Astrocyte (in vitro differentiated cells and primary cell): ENCODE measurements at regions not wholly inside any gene's neighbourhood (a gene's known extent, or its start where the extent isn't known, plus 50 kb on each side); places are given as distances from the start of the nearest gene placed in this dataset.

Source experiments
- DNase-seq: peaks from one replicate; pipeline ENCODE4 v3.0.0-alpha.2; 2010; ENCODE audit warnings: low read depth
- FAIRE-seq: peaks from 2 replicates; lab custom pipeline; 2011; peaks lifted over from hg19 to GRCh38; lab: Jason Lieb, UNC
- H2AFZ ChIP-seq: 2 replicates; pipeline ENCODE4 v1.6.0; 2012; ENCODE audit warnings: low read depth, low read length, inconsistent platforms
- H3K27ac ChIP-seq: 2 replicates; pipeline ENCODE4 v1.5.1; 2011; ENCODE audit warnings: low read depth, low read length, inconsistent platforms
- H3K27me3 ChIP-seq: 2 replicates; pipeline ENCODE4 v1.6.0; 2011; ENCODE audit warnings: low read length, inconsistent platforms; ENCODE audit not compliant: insufficient read depth
- H3K36me3 ChIP-seq: 2 replicates; pipeline ENCODE4 v1.5.1; 2011; ENCODE audit warnings: low read length, inconsistent platforms; ENCODE audit not compliant: insufficient read depth
- H3K4me1 ChIP-seq: 2 replicates; pipeline ENCODE4 v1.5.1; 2011; ENCODE audit warnings: low read length, inconsistent platforms; ENCODE audit not compliant: insufficient read depth
- H3K4me2 ChIP-seq: 2 replicates; pipeline ENCODE4 v1.6.0; 2012; ENCODE audit warnings: low read length, inconsistent platforms
- H3K4me3 ChIP-seq: 2 replicates; pipeline ENCODE4 v1.5.1; 2011; ENCODE audit warnings: low read depth, mild to moderate bottlenecking, low read length, inconsistent platforms; ENCODE audit not compliant: insufficient read depth
- H3K79me2 ChIP-seq: 2 replicates; pipeline ENCODE4 v1.6.0; 2012; ENCODE audit warnings: mild to moderate bottlenecking, low read length, inconsistent platforms; ENCODE audit not compliant: insufficient read depth
- H3K9ac ChIP-seq: 2 replicates; pipeline ENCODE4 v1.6.0; 2012; ENCODE audit warnings: mild to moderate bottlenecking, low read length, inconsistent platforms
- H3K9me3 ChIP-seq: 2 replicates; pipeline ENCODE4 v1.5.1; 2012; ENCODE audit warnings: low read depth, mild to moderate bottlenecking, low read length, inconsistent platforms; ENCODE audit not compliant: insufficient read depth
- H4K20me1 ChIP-seq: 2 replicates; pipeline ENCODE4 v1.6.0; 2012; ENCODE audit warnings: low read length, inconsistent platforms; ENCODE audit not compliant: insufficient read depth
- H3K27ac Mint-ChIP-seq: one replicate; pipeline ENCODE4 v1.8.0; 2021; ENCODE audit warnings: mild to moderate bottlenecking, mixed read lengths; ENCODE audit not compliant: unreplicated experiment
- H3K27me3 Mint-ChIP-seq: one replicate; pipeline ENCODE4 v1.8.0; 2021; ENCODE audit warnings: low read depth, mixed read lengths; ENCODE audit not compliant: unreplicated experiment
- H3K36me3 Mint-ChIP-seq: one replicate; pipeline ENCODE4 v1.8.0; 2021; ENCODE audit warnings: low read depth, mixed read lengths; ENCODE audit not compliant: unreplicated experiment
- H3K4me1 Mint-ChIP-seq: one replicate; pipeline ENCODE4 v1.8.0; 2021; ENCODE audit warnings: low read depth, mixed read lengths; ENCODE audit not compliant: unreplicated experiment
- H3K4me3 Mint-ChIP-seq: one replicate; pipeline ENCODE4 v1.8.0; 2021; ENCODE audit warnings: mild to moderate bottlenecking, moderate library complexity, mixed read lengths; ENCODE audit not compliant: unreplicated experiment
- H3K9me3 Mint-ChIP-seq: one replicate; pipeline ENCODE4 v1.8.0; 2021; ENCODE audit warnings: mild to moderate bottlenecking, mixed read lengths; ENCODE audit not compliant: unreplicated experiment
- EZH2 ChIP-seq: IDR thresholded peaks from 2 replicates; pipeline ENCODE4 v1.6.1; 2012; ENCODE audit warnings: mild to moderate bottlenecking, low read length, inconsistent platforms; ENCODE audit not compliant: insufficient read depth
- TF ChIP-seq, protein P1 (sequence below): IDR thresholded peaks from 2 replicates; pipeline ENCODE4 v1.5.1; 2011; ENCODE audit warnings: low read depth, mild to moderate bottlenecking, inconsistent platforms, low read length, moderate library complexity; ENCODE audit not compliant: insufficient read depth

DNA sequence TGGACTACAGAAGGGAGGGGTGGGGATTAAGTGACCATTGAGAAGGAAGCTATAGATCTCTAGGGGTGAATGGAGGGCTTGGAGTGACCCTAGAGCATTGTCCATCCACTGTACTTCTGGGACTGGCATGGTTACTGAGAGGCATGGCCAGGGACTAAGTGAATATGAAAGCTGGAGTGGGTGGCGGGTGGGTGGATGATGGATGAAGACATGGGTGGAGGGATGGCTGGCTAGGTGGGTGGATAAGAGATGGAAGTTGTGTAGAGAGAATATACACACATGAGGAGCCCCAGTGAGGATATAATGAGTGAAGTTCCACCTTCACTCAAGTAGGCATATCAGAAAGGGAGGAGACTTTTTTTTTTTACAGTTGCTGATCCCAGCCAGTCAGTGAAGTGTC, 65.5 kb upstream of the NRXN3 start:
- no peak for DNase-seq

DNA sequence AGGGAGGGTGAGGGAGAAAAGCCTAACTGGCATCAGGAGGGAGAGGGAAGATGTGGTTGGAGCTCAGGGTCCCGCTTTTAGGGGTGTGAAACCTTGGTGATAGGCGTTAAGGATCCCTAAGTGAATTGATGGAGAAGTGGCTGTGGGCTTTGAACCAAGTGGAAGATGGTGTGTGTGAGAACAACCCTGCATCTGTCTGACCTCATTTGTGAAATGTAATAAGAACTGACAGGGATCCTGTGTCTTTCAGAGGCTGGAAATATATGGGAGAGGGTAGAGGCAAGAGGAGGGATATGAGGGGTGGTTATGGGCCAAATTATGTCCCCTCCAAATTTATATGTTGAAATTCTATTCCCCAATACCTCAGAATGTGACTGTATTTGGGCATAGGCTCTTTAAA, 63.8 kb upstream of the NRXN3 start:
- FAIRE-seq, result no peak
- TF ChIP-seq, protein P1, sequence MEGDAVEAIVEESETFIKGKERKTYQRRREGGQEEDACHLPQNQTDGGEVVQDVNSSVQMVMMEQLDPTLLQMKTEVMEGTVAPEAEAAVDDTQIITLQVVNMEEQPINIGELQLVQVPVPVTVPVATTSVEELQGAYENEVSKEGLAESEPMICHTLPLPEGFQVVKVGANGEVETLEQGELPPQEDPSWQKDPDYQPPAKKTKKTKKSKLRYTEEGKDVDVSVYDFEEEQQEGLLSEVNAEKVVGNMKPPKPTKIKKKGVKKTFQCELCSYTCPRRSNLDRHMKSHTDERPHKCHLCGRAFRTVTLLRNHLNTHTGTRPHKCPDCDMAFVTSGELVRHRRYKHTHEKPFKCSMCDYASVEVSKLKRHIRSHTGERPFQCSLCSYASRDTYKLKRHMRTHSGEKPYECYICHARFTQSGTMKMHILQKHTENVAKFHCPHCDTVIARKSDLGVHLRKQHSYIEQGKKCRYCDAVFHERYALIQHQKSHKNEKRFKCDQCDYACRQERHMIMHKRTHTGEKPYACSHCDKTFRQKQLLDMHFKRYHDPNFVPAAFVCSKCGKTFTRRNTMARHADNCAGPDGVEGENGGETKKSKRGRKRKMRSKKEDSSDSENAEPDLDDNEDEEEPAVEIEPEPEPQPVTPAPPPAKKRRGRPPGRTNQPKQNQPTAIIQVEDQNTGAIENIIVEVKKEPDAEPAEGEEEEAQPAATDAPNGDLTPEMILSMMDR, result no peak
- TF ChIP-seq EZH2, result no peak
- no peak overlapping the region for H3K27ac Mint-ChIP-seq
- Histone ChIP-seq H4K20me1 (no peaks in the 10 kb centered on the region), H3K27ac (no peak overlapping the region), H3K4me3 (no peak overlapping the region), H3K4me1 (no peaks in the 10 kb centered on the region), H3K9me3 (no peaks in the 10 kb centered on the region), H3K27me3 (no peaks in the 10 kb centered on the region), H3K79me2 (no peaks in the 10 kb centered on the region), H3K9ac (no peak overlapping the region), H2AFZ (no peak overlapping the region), H3K36me3 (no peaks in the 10 kb centered on the region), H3K4me2 (no peak overlapping the region)
- H3K4me1 Mint-ChIP-seq, result peaks cover 5% of the 10 kb centered on the region
- H3K36me3 Mint-ChIP-seq, result no peaks in the 10 kb centered on the region
- DNase-seq, result no peak
- peaks cover 10% of the 10 kb centered on the region for H3K9me3 Mint-ChIP-seq
- H3K27me3 Mint-ChIP-seq, result peaks cover 40% of the 10 kb centered on the region
- no peak overlapping the region for H3K4me3 Mint-ChIP-seq

More for the DNA sequence above, 65.5 kb upstream of the NRXN3 start:
- no peak overlapping the region for H2AFZ ChIP-seq
- H3K9ac ChIP-seq, result no peak overlapping the region
- H3K4me3 ChIP-seq, result no peak overlapping the region
- no peaks in the 10 kb centered on the region for H3K27me3 ChIP-seq
- no peaks in the 10 kb centered on the region for H3K36me3 ChIP-seq
- no peaks in the 10 kb centered on the region for H4K20me1 ChIP-seq
- Mint-ChIP-seq H3K36me3 (no peaks in the 10 kb centered on the region), H3K9me3 (peaks cover 10% of the 10 kb centered on the region), H3K4me3 (no peak overlapping the region), H3K27me3 (peaks cover 43% of the 10 kb centered on the region), H3K4me1 (peaks cover 5% of the 10 kb centered on the region), H3K27ac (no peak overlapping the region)
- no peak overlapping the region for H3K27ac ChIP-seq
- FAIRE-seq, result no peak
- no peaks in the 10 kb centered on the region for H3K4me1 ChIP-seq
- H3K79me2 ChIP-seq, result no peaks in the 10 kb centered on the region
- TF ChIP-seq, protein P1, result no peak
- no peak for TF ChIP-seq EZH2
- H3K9me3 ChIP-seq, result no peaks in the 10 kb centered on the region
- no peak overlapping the region for H3K4me2 ChIP-seq

DNA sequence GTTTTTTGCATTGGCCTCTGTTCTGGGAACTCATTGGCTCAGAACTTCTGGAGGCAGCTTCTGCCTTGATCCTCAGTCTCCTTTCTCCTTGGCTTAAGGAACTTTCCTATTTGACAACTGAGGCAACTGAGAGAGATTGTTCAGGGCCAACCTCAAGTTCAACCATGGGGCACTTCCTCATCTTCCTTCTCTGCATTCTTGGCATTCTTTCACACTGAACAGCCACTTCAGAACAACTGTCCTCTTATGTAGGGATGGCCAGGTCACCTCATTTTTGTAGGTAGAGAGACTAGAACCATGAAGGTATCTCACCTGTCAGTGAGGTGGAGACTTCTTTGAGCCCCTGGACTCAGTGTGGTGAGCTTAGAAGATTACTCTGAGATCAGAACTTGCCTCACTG, 63.0 kb upstream of the NRXN3 start:
- H2AFZ ChIP-seq, result no peak overlapping the region
- no peaks in the 10 kb centered on the region for H3K36me3 Mint-ChIP-seq
- no peaks in the 10 kb centered on the region for H3K79me2 ChIP-seq
- H3K4me1 Mint-ChIP-seq, result peaks cover 5% of the 10 kb centered on the region
- H3K9ac ChIP-seq, result no peak overlapping the region
- H3K9me3 Mint-ChIP-seq, result peaks cover 10% of the 10 kb centered on the region
- no peak overlapping the region for H3K27ac ChIP-seq
- no peak overlapping the region for H3K4me2 ChIP-seq
- no peaks in the 10 kb centered on the region for H3K36me3 ChIP-seq
- no peak for DNase-seq
- peaks cover 40% of the 10 kb centered on the region for H3K27me3 Mint-ChIP-seq
- no peak overlapping the region for H3K4me3 Mint-ChIP-seq
- H3K9me3 ChIP-seq, result no peaks in the 10 kb centered on the region
- H3K27ac Mint-ChIP-seq, result no peak overlapping the region
- no peaks in the 10 kb centered on the region for H3K27me3 ChIP-seq
- TF ChIP-seq, protein P1, result no peak
- H3K4me1 ChIP-seq, result no peaks in the 10 kb centered on the region
- no peak for FAIRE-seq
- H4K20me1 ChIP-seq, result no peaks in the 10 kb centered on the region
- H3K4me3 ChIP-seq, result no peak overlapping the region
